ENCODE measurements at regions not wholly inside any gene's neighbourhood (a gene's known extent, or its start where the extent isn't known, plus 50 kb on each side); places are given as distances from the start of the nearest gene placed in this dataset.

- no peak overlapping the region for H3K27ac ChIP-seq
- H3K4me3 ChIP-seq, result no peak overlapping the region
- no peak for DNase-seq (ENCODE audit: low spot score)
- TF ChIP-seq CTCF (IDR thresholded peaks at IDR 0.05), result no peak
These were observed 274.5 kb upstream of the HSF2 start for GRCh38 chr6:122124908-122125307.

GRCh38 chr6:122126894-122127293 is 272.6 kb upstream of the HSF2 start:
- TF ChIP-seq CTCF (IDR thresholded peaks at IDR 0.05), result no peak
- Histone ChIP-seq H3K4me3 (no peak overlapping the region), H3K27ac (no peak overlapping the region)
- no peak for DNase-seq (ENCODE audit: low spot score)

- no peak overlapping the region for H3K27ac ChIP-seq
- TF ChIP-seq CTCF (IDR thresholded peaks at IDR 0.05), result no peak
- H3K4me3 ChIP-seq, result no peak overlapping the region
- DNase-seq (ENCODE audit: low spot score), result no peak
These were observed 271.0 kb upstream of the HSF2 start for GRCh38 chr6:122128445-122128844.

- no peak for DNase-seq (ENCODE audit: low spot score)
- Histone ChIP-seq H3K27ac (no peak overlapping the region), H3K4me3 (no peak overlapping the region)
- TF ChIP-seq CTCF (IDR thresholded peaks at IDR 0.05), result no peak
These were observed 270.0 kb upstream of the HSF2 start for GRCh38 chr6:122129313-122130025.

GRCh38 chr6:122130026-122130348 is 269.5 kb upstream of the HSF2 start:
- no peak overlapping the region for H3K27ac ChIP-seq
- TF ChIP-seq CTCF (IDR thresholded peaks at IDR 0.05), result no peak
- no peak for DNase-seq (ENCODE audit: low spot score)
- H3K4me3 ChIP-seq, result no peak overlapping the region

- TF ChIP-seq CTCF (IDR thresholded peaks at IDR 0.05), result no peak
- no peak overlapping the region for H3K4me3 ChIP-seq
- no peak for DNase-seq (ENCODE audit: low spot score)
- no peak overlapping the region for H3K27ac ChIP-seq
These were observed 268.9 kb upstream of the HSF2 start for GRCh38 chr6:122130518-122130917.

- H3K27ac ChIP-seq, result no peak overlapping the region
- DNase-seq (ENCODE audit: low spot score), result no peak
These were observed 263.1 kb upstream of the HSF2 start for GRCh38 chr6:122136386-122136785.

More at GRCh38 chr6:122136386-122136785, 263.1 kb upstream of the HSF2 start:
- H3K4me3 ChIP-seq, result no peak overlapping the region
- no peak for TF ChIP-seq CTCF (IDR thresholded peaks at IDR 0.05)
